ENCODE measurements at regions not wholly inside any gene's neighbourhood (a gene's known extent, or its start where the extent isn't known, plus 50 kb on each side); places are given as distances from the start of the nearest gene placed in this dataset.

- DNase-seq (ENCODE audit: low read depth in 4 of 6, low spot score in 6 of 6): peak in 2 of 6 donors; percentile 69 to 82
- WGBS (ENCODE audit: insufficient coverage): 43% methylated on average over 10 of the region's 14 CpGs
- H3K36me3 ChIP-seq (ENCODE audit: control insufficient read depth, insufficient read depth, low read length): no peaks in the 10 kb centered on the region
- no peaks in the 10 kb centered on the region for H3K9me3 ChIP-seq (ENCODE audit: control insufficient read depth, insufficient read depth, low read length)
- no peaks in the 10 kb centered on the region for H3K27me3 ChIP-seq (ENCODE audit: control insufficient read depth, insufficient read depth, low read length)
- H3K4me1 ChIP-seq (ENCODE audit: control insufficient read depth, insufficient read depth, low read length): peaks cover 6% of the 10 kb centered on the region
- H3K4me3 ChIP-seq (ENCODE audit: low read depth, low read length): no peak overlapping the region
- H3K27ac ChIP-seq (ENCODE audit: low read depth, low read length): no peak overlapping the region
These were observed 394.1 kb downstream of the MN1 start for GRCh38 chr22:27407369-27407985.

GRCh38 chr22:27408068-27408467 lies 393.5 kb downstream of the MN1 start:
- H3K4me1 ChIP-seq (ENCODE audit: control insufficient read depth, insufficient read depth, low read length): peaks cover 6% of the 10 kb centered on the region
- no peaks in the 10 kb centered on the region for H3K9me3 ChIP-seq (ENCODE audit: control insufficient read depth, insufficient read depth, low read length)
- no peaks in the 10 kb centered on the region for H3K27me3 ChIP-seq (ENCODE audit: control insufficient read depth, insufficient read depth, low read length)
- H3K27ac ChIP-seq (ENCODE audit: low read depth, low read length): no peak overlapping the region
- H3K4me3 ChIP-seq (ENCODE audit: low read depth, low read length): no peak overlapping the region
- DNase-seq (ENCODE audit: low read depth in 4 of 6, low spot score in 6 of 6): no peak
- 94% methylated on average over 1 of the region's 2 CpGs for WGBS (ENCODE audit: insufficient coverage)
- no peaks in the 10 kb centered on the region for H3K36me3 ChIP-seq (ENCODE audit: control insufficient read depth, insufficient read depth, low read length)

- no peaks in the 10 kb centered on the region for H3K9me3 ChIP-seq (ENCODE audit: control insufficient read depth, insufficient read depth, low read length)
- DNase-seq (ENCODE audit: low read depth in 4 of 6, low spot score in 6 of 6): no peak
- H3K36me3 ChIP-seq (ENCODE audit: control insufficient read depth, insufficient read depth, low read length): no peaks in the 10 kb centered on the region
- no peak overlapping the region for H3K27ac ChIP-seq (ENCODE audit: low read depth, low read length)
- H3K4me3 ChIP-seq (ENCODE audit: low read depth, low read length): no peak overlapping the region
- peaks cover 6% of the 10 kb centered on the region for H3K4me1 ChIP-seq (ENCODE audit: control insufficient read depth, insufficient read depth, low read length)
- H3K27me3 ChIP-seq (ENCODE audit: control insufficient read depth, insufficient read depth, low read length): no peaks in the 10 kb centered on the region
- 70% methylated on average over 11 of the region's 11 CpGs for WGBS (ENCODE audit: insufficient coverage)
These were observed 392.3 kb downstream of the MN1 start for GRCh38 chr22:27409299-27409698.

- Histone ChIP-seq H3K4me3 (ENCODE audit: low read depth, low read length) (no peak overlapping the region), H3K4me1 (ENCODE audit: control insufficient read depth, insufficient read depth, low read length) (peaks cover 18% of the 10 kb centered on the region), H3K36me3 (ENCODE audit: control insufficient read depth, insufficient read depth, low read length) (no peaks in the 10 kb centered on the region), H3K9me3 (ENCODE audit: control insufficient read depth, insufficient read depth, low read length) (no peaks in the 10 kb centered on the region), H3K27me3 (ENCODE audit: control insufficient read depth, insufficient read depth, low read length) (no peaks in the 10 kb centered on the region), H3K27ac (ENCODE audit: low read depth, low read length) (no peak overlapping the region)
- DNase-seq (ENCODE audit: low read depth in 4 of 6, low spot score in 6 of 6): no peak
- WGBS (ENCODE audit: insufficient coverage): 90% methylated on average over 6 of the region's 7 CpGs
These were observed 388.6 kb downstream of the MN1 start for GRCh38 chr22:27412866-27413445.

GRCh38 chr22:27413702-27414101 lies 387.9 kb downstream of the MN1 start:
- Histone ChIP-seq H3K36me3 (ENCODE audit: control insufficient read depth, insufficient read depth, low read length) (no peaks in the 10 kb centered on the region), H3K4me1 (ENCODE audit: control insufficient read depth, insufficient read depth, low read length) (peaks cover 18% of the 10 kb centered on the region), H3K27me3 (ENCODE audit: control insufficient read depth, insufficient read depth, low read length) (no peaks in the 10 kb centered on the region), H3K4me3 (ENCODE audit: low read depth, low read length) (no peak overlapping the region), H3K27ac (ENCODE audit: low read depth, low read length) (no peak overlapping the region), H3K9me3 (ENCODE audit: control insufficient read depth, insufficient read depth, low read length) (no peaks in the 10 kb centered on the region)
- DNase-seq (ENCODE audit: low read depth in 4 of 6, low spot score in 6 of 6): no peak
- WGBS (ENCODE audit: insufficient coverage): 92% methylated on average over 2 of the region's 3 CpGs

- no peaks in the 10 kb centered on the region for H3K36me3 ChIP-seq (ENCODE audit: control insufficient read depth, insufficient read depth, low read length)
- H3K27me3 ChIP-seq (ENCODE audit: control insufficient read depth, insufficient read depth, low read length): no peaks in the 10 kb centered on the region
- peak in 2 of 6 donors; percentile 79 to 90 for DNase-seq (ENCODE audit: low read depth in 4 of 6, low spot score in 6 of 6)
- H3K4me1 ChIP-seq (ENCODE audit: control insufficient read depth, insufficient read depth, low read length): peaks cover 32% of the 10 kb centered on the region
- no peaks in the 10 kb centered on the region for H3K9me3 ChIP-seq (ENCODE audit: control insufficient read depth, insufficient read depth, low read length)
- WGBS (ENCODE audit: insufficient coverage): 10% methylated on average over 7 of the region's 12 CpGs
- H3K4me3 ChIP-seq (ENCODE audit: low read depth, low read length): no peak overlapping the region
- no peak overlapping the region for H3K27ac ChIP-seq (ENCODE audit: low read depth, low read length)
These were observed 384.8 kb downstream of the MN1 start for GRCh38 chr22:27416511-27417420.

GRCh38 chr22:27417421-27417814 lies 384.1 kb downstream of the MN1 start:
- 60% methylated on average over 2 of the region's 5 CpGs for WGBS (ENCODE audit: insufficient coverage)
- Histone ChIP-seq H3K4me3 (ENCODE audit: low read depth, low read length) (no peak overlapping the region), H3K9me3 (ENCODE audit: control insufficient read depth, insufficient read depth, low read length) (no peaks in the 10 kb centered on the region), H3K27ac (ENCODE audit: low read depth, low read length) (no peak overlapping the region), H3K4me1 (ENCODE audit: control insufficient read depth, insufficient read depth, low read length) (peaks cover 32% of the 10 kb centered on the region), H3K36me3 (ENCODE audit: control insufficient read depth, insufficient read depth, low read length) (no peaks in the 10 kb centered on the region), H3K27me3 (ENCODE audit: control insufficient read depth, insufficient read depth, low read length) (no peaks in the 10 kb centered on the region)
- no peak for DNase-seq (ENCODE audit: low read depth in 4 of 6, low spot score in 6 of 6)

GRCh38 chr22:27418261-27418660 lies 383.3 kb downstream of the MN1 start:
- Histone ChIP-seq H3K27me3 (ENCODE audit: control insufficient read depth, insufficient read depth, low read length) (no peaks in the 10 kb centered on the region), H3K9me3 (ENCODE audit: control insufficient read depth, insufficient read depth, low read length) (no peaks in the 10 kb centered on the region), H3K36me3 (ENCODE audit: control insufficient read depth, insufficient read depth, low read length) (no peaks in the 10 kb centered on the region), H3K4me3 (ENCODE audit: low read depth, low read length) (no peak overlapping the region), H3K27ac (ENCODE audit: low read depth, low read length) (no peak overlapping the region), H3K4me1 (ENCODE audit: control insufficient read depth, insufficient read depth, low read length) (peaks cover 32% of the 10 kb centered on the region)
- no peak for DNase-seq (ENCODE audit: low read depth in 4 of 6, low spot score in 6 of 6)
- WGBS (ENCODE audit: insufficient coverage): 54% methylated on average over 3 of the region's 7 CpGs

- H3K27me3 ChIP-seq (ENCODE audit: control insufficient read depth, insufficient read depth, low read length): no peaks in the 10 kb centered on the region
- H3K9me3 ChIP-seq (ENCODE audit: control insufficient read depth, insufficient read depth, low read length): no peaks in the 10 kb centered on the region
- no peaks in the 10 kb centered on the region for H3K36me3 ChIP-seq (ENCODE audit: control insufficient read depth, insufficient read depth, low read length)
- peak overlapping the region; percentile 5 for H3K27ac ChIP-seq (ENCODE audit: low read depth, low read length)
- no peak overlapping the region for H3K4me3 ChIP-seq (ENCODE audit: low read depth, low read length)
- H3K4me1 ChIP-seq (ENCODE audit: control insufficient read depth, insufficient read depth, low read length): peaks cover 32% of the 10 kb centered on the region
- 69% methylated on average over 5 of the region's 7 CpGs for WGBS (ENCODE audit: insufficient coverage)
- no peak for DNase-seq (ENCODE audit: low read depth in 4 of 6, low spot score in 6 of 6)
These were observed 382.1 kb downstream of the MN1 start for GRCh38 chr22:27419473-27419872.

Measured in spinal cord (tissue), 9 donors.